ENCODE measurements at regions not wholly inside any gene's neighbourhood (a gene's known extent, or its start where the extent isn't known, plus 50 kb on each side); places are given as distances from the start of the nearest gene placed in this dataset.

GRCh38 chr11:33451364-33451763, 194.2 kb downstream of the HIPK3 start:
- no TSS peak for BruUV-seq (replicated peaks)
- intact Hi-C loops (cut with micrococcal nuclease; ENCODE audit: unreplicated experiment), result no loop called here
- ChIA-PET POLR2A (ENCODE audit: low non-redundant PET) (interaction anchor here (0.6 to 0.7 kb wide), 2 partner anchors 31 to 1304 kb away, joined by 3 to 4 read pairs; no protein-coding TSS in a partner anchor), CTCF (interaction anchor here (0.6 kb wide), 1 partner anchor 271 kb away, joined by 3 read pairs; no protein-coding TSS in a partner anchor)
- no peak for TF ChIP-seq EZH2 (IDR thresholded peaks at IDR 0.05; ENCODE audit: borderline replicate concordance, low read depth, low read length, poor library complexity, severe bottlenecking)
- TF ChIP-seq CTCF (conservative IDR thresholded peaks at IDR 0.05; ENCODE audit: low read depth, low read length), result no peak
- H3K4me3 ChIP-seq (ENCODE audit: low read depth, low read length, poor library complexity, severe bottlenecking), result no peak overlapping the region
- H3K9me3 ChIP-seq (ENCODE audit: low read depth, low read length, poor library complexity, severe bottlenecking), result no peaks in the 10 kb centered on the region
- no peaks in the 10 kb centered on the region for H3K4me1 ChIP-seq (ENCODE audit: insufficient read depth, low read length, poor library complexity, severe bottlenecking)
- H3K27me3 ChIP-seq (replicated peaks; ENCODE audit: insufficient read depth, low read depth, low read length, poor library complexity), result peaks cover 5% of the 10 kb centered on the region
- no peak overlapping the region for H3K27ac ChIP-seq (ENCODE audit: low read depth, low read length, poor library complexity, severe bottlenecking)
- DNase-seq (ENCODE audit: low spot score), result no peak
- H3K36me3 ChIP-seq (ENCODE audit: insufficient read depth, low read length, poor library complexity, severe bottlenecking), result no peaks in the 10 kb centered on the region

GRCh38 chr11:33449798-33450197, 192.6 kb downstream of the HIPK3 start:
- BruUV-seq (replicated peaks), result no TSS peak
- POLR2A ChIA-PET (ENCODE audit: low non-redundant PET), result interaction anchor here (0.6 kb wide), 1 partner anchor 11 kb away, joined by 3 read pairs; no protein-coding TSS in a partner anchor
- Histone ChIP-seq H3K4me3 (ENCODE audit: low read depth, low read length, poor library complexity, severe bottlenecking) (no peak overlapping the region), H3K4me1 (ENCODE audit: insufficient read depth, low read length, poor library complexity, severe bottlenecking) (no peaks in the 10 kb centered on the region), H3K9me3 (ENCODE audit: low read depth, low read length, poor library complexity, severe bottlenecking) (no peaks in the 10 kb centered on the region), H3K36me3 (ENCODE audit: insufficient read depth, low read length, poor library complexity, severe bottlenecking) (no peaks in the 10 kb centered on the region), H3K27me3 (replicated peaks; ENCODE audit: insufficient read depth, low read depth, low read length, poor library complexity) (peaks cover 5% of the 10 kb centered on the region), H3K27ac (ENCODE audit: low read depth, low read length, poor library complexity, severe bottlenecking) (no peak overlapping the region)
- CTCF ChIA-PET, result interaction anchor here (0.6 kb wide), 1 partner anchor 885 kb away, joined by 3 read pairs; no protein-coding TSS in a partner anchor
- DNase-seq (ENCODE audit: low spot score), result no peak
- TF ChIP-seq EZH2 (IDR thresholded peaks at IDR 0.05; ENCODE audit: borderline replicate concordance, low read depth, low read length, poor library complexity, severe bottlenecking) (no peak), CTCF (conservative IDR thresholded peaks at IDR 0.05; ENCODE audit: low read depth, low read length) (no peak)
- intact Hi-C loops (cut with micrococcal nuclease; ENCODE audit: unreplicated experiment), result no loop called here

DNA sequence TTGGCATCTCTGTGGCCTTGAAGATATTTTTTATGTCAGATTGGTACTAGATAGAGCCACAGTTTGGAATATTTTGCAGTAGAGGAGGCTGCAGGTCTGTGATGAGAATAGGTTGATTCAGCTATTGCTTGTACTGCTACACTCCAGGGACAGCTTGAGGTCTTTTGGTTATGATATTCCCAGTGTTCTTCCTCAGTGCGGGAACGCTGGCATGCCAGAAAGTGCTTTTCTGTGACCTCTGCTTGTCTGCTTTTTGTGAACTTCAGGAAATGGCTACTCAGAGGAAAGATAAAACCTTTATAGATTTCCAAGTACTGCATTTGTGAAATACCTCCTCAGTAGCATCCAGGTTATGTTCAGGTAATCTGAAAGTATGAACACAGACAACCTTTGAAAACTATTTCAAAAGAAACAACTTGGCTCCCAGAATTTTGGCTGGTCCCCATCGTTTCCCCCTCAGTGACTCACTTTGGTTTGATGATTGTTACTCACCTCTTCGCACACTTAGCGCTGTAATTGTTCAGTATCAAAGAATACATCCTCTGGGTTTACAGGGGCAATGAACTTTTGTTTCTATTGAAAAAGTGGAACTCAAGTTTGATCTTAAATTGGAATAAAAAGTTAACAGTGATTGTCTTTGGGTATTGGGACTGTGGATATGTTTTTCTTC, 191.4 kb downstream of the HIPK3 start:
- peaks cover 5% of the 10 kb centered on the region for H3K27me3 ChIP-seq (replicated peaks; ENCODE audit: insufficient read depth, low read depth, low read length, poor library complexity)
- H3K9me3 ChIP-seq (ENCODE audit: low read depth, low read length, poor library complexity, severe bottlenecking), result no peaks in the 10 kb centered on the region
- DNase-seq (ENCODE audit: low spot score), result no peak
- no peaks in the 10 kb centered on the region for H3K4me1 ChIP-seq (ENCODE audit: insufficient read depth, low read length, poor library complexity, severe bottlenecking)
- intact Hi-C loops (cut with micrococcal nuclease; ENCODE audit: unreplicated experiment), result no loop called here
- H3K4me3 ChIP-seq (ENCODE audit: low read depth, low read length, poor library complexity, severe bottlenecking), result no peak overlapping the region
- no peak for TF ChIP-seq EZH2 (IDR thresholded peaks at IDR 0.05; ENCODE audit: borderline replicate concordance, low read depth, low read length, poor library complexity, severe bottlenecking)
- no peak for TF ChIP-seq CTCF (conservative IDR thresholded peaks at IDR 0.05; ENCODE audit: low read depth, low read length)
- CTCF ChIA-PET, result no interaction called here
- H3K27ac ChIP-seq (ENCODE audit: low read depth, low read length, poor library complexity, severe bottlenecking), result no peak overlapping the region
- no peaks in the 10 kb centered on the region for H3K36me3 ChIP-seq (ENCODE audit: insufficient read depth, low read length, poor library complexity, severe bottlenecking)
- POLR2A ChIA-PET (ENCODE audit: low non-redundant PET), result no interaction called here
- BruUV-seq (replicated peaks), result no TSS peak

All from A673 (cell line).